Right kidney (tissue), 1 donor: ENCODE measurements at regions not wholly inside any gene's neighbourhood (a gene's known extent, or its start where the extent isn't known, plus 50 kb on each side); places are given as distances from the start of the nearest gene placed in this dataset.

Source experiments
- DNase-seq: peaks from one replicate; pipeline ENCODE4 v3.0.0-alpha.2; 2016

- DNase-seq = no peak
Measured at GRCh38 chr4:38603652-38604051, 60.3 kb upstream of the KLF3 start.

GRCh38 chr4:38605181-38605752 is 58.7 kb upstream of the KLF3 start:
- DNase-seq = peak; percentile 26

- peak; percentile 45 for DNase-seq
Measured at GRCh38 chr4:38605753-38606586, 58.0 kb upstream of the KLF3 start.

GRCh38 chr4:38606587-38606905 is 57.5 kb upstream of the KLF3 start:
- DNase-seq = no peak

GRCh38 chr4:38609614-38610013 is 54.4 kb upstream of the KLF3 start:
- no peak for DNase-seq

- DNase-seq = no peak
Measured at GRCh38 chr4:38610521-38610920, 53.5 kb upstream of the KLF3 start.

GRCh38 chr4:38610966-38611431 is 53.0 kb upstream of the KLF3 start:
- peak; percentile 18 for DNase-seq

GRCh38 chr4:38611676-38612075 is 52.3 kb upstream of the KLF3 start:
- DNase-seq = no peak

- DNase-seq = no peak
Measured at GRCh38 chr4:38612646-38613414, 51.2 kb upstream of the KLF3 start.
